Activated B cell treated with CpG ODN at 0.5 μM for 24 hours (primary cell): ENCODE measurements at regions not wholly inside any gene's neighbourhood (a gene's known extent, or its start where the extent isn't known, plus 50 kb on each side); places are given as distances from the start of the nearest gene placed in this dataset.

Source experiments
- ATAC-seq: fragments of 200-7000 bp; cut with Tn5 transposase; one replicate; pipeline ENCODE4 v1.10.0; 2021; ENCODE audit warnings: low read depth, mild to moderate bottlenecking, moderate library complexity
- CTCF ChIA-PET: fragments of 350-600 bp; sonication (Branson Sonifier 250); formaldehyde crosslinking; loops from one replicate; lab custom pipeline; 2021; ENCODE audit warnings: antibody characterized with exemption; lab: Charles Lee
- POLR2A ChIA-PET: fragments of 350-600 bp; sonication (Branson Sonifier 250); formaldehyde crosslinking; loops from one replicate; lab custom pipeline; 2021; ENCODE audit warnings: antibody characterized with exemption; lab: Charles Lee
- DNase-seq: peaks from one replicate; pipeline ENCODE4 v3.0.0; 2022
- H3K27ac Mint-ChIP-seq: one replicate; pipeline ENCODE4 v1.8.0; 2020; ENCODE audit warnings: mixed read lengths
- H3K27me3 Mint-ChIP-seq: one replicate; pipeline ENCODE4 v1.8.0; 2021; ENCODE audit warnings: mixed read lengths
- H3K36me3 Mint-ChIP-seq: one replicate; pipeline ENCODE4 v1.8.0; 2021; ENCODE audit warnings: low read depth, mixed read lengths
- H3K4me1 Mint-ChIP-seq: one replicate; pipeline ENCODE4 v1.8.0; 2021; ENCODE audit warnings: mixed read lengths
- H3K4me3 Mint-ChIP-seq: one replicate; pipeline ENCODE4 v1.8.0; 2020; ENCODE audit warnings: mild to moderate bottlenecking, mixed read lengths
- H3K9me3 Mint-ChIP-seq: one replicate; pipeline ENCODE4 v1.8.0; 2020; ENCODE audit warnings: mixed read lengths
- intact Hi-C: fragments of 100-400 bp; cut with micrococcal nuclease; formaldehyde crosslinking; loops from one replicate; pipeline ENCODE4 v1.15.1; 2024
- TF ChIP-seq, protein P1 (sequence below): fragments of 200-600 bp; IDR thresholded peaks from one replicate; pipeline ENCODE4 v1.8.0; 2022; ENCODE audit warnings: antibody characterized with exemption, mild to moderate bottlenecking

DNA sequence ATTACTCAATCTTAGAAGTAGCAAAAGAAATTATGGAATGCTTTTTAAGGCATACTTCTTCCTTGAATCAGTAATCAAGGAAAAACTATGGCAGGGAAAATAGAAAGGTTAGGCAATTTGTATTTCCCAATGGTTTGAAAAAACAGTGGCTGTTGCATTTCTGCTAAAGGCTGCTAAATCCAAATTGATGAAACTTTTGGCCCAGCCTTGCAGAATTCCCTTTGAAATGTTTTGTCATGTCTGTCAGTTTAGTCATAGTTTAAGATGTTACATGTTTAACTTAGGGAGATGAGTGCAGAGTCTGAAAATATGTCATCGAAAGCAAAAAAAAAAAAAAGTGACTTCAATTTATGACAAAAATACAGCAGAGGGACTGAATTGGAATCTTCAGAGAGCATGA lies 878.9 kb upstream of the WWC1 start:
- CTCF ChIA-PET: no interaction called here
- H3K9me3 Mint-ChIP-seq: no peaks in the 10 kb centered on the region
- ATAC-seq: no peak

DNA sequence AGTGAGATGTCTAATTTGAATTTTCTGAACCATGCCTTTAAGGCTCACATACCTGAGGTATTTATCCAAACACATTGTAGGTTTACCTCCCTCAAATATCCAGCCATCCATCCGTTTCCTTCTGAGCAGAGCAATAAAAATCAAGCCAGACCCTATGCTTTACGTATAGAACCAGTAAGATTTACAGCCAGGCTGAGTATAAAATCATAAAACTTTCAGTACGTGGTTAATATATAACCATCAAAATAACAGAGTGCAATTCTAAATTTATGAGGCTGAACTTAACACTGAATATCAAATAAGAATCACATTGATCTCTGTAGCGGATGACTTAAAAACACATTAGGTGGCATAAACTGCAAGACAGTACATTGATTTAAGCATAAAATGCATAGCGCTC lies 877.9 kb upstream of the WWC1 start:
- TF ChIP-seq, protein P1, sequence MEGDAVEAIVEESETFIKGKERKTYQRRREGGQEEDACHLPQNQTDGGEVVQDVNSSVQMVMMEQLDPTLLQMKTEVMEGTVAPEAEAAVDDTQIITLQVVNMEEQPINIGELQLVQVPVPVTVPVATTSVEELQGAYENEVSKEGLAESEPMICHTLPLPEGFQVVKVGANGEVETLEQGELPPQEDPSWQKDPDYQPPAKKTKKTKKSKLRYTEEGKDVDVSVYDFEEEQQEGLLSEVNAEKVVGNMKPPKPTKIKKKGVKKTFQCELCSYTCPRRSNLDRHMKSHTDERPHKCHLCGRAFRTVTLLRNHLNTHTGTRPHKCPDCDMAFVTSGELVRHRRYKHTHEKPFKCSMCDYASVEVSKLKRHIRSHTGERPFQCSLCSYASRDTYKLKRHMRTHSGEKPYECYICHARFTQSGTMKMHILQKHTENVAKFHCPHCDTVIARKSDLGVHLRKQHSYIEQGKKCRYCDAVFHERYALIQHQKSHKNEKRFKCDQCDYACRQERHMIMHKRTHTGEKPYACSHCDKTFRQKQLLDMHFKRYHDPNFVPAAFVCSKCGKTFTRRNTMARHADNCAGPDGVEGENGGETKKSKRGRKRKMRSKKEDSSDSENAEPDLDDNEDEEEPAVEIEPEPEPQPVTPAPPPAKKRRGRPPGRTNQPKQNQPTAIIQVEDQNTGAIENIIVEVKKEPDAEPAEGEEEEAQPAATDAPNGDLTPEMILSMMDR: no peak
- CTCF ChIA-PET: no interaction called here
- DNase-seq (no peak), ATAC-seq (no peak)
- H3K4me3 Mint-ChIP-seq: no peak overlapping the region
- intact Hi-C loops: no loop called here
- no peaks in the 10 kb centered on the region for H3K36me3 Mint-ChIP-seq
- POLR2A ChIA-PET: no interaction called here
- H3K27me3 Mint-ChIP-seq: no peaks in the 10 kb centered on the region
- no peak overlapping the region for H3K27ac Mint-ChIP-seq
- H3K4me1 Mint-ChIP-seq: no peaks in the 10 kb centered on the region
- H3K9me3 Mint-ChIP-seq: no peaks in the 10 kb centered on the region

More for the DNA sequence above, 878.9 kb upstream of the WWC1 start:
- TF ChIP-seq, protein P1: no peak
- H3K36me3 Mint-ChIP-seq: no peaks in the 10 kb centered on the region
- no peak for DNase-seq
- no peak overlapping the region for H3K27ac Mint-ChIP-seq
- H3K4me1 Mint-ChIP-seq: no peaks in the 10 kb centered on the region
- no peak overlapping the region for H3K4me3 Mint-ChIP-seq
- POLR2A ChIA-PET: no interaction called here
- no peaks in the 10 kb centered on the region for H3K27me3 Mint-ChIP-seq
- intact Hi-C loops: no loop called here

DNA sequence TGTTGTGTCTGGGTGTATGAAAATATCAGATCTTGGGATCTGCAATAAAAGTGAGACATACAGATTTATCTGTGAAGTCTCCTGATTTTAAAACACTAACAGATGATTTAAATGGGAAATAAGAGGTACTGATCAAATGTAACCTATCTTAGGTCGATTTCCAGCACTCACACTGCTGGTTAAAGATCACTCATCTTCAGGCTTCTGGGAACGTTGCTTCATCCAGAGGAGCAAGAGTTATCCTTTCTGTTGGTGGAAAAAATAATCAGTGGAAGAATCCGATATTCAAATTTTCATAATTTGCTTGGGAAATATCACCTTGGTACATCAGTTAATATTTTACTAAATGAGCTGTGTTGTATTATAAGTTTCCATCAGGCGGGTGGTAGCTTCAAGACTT lies 876.8 kb upstream of the WWC1 start:
- no peaks in the 10 kb centered on the region for H3K4me1 Mint-ChIP-seq
- TF ChIP-seq, protein P1: no peak
- ATAC-seq (no peak), DNase-seq (no peak)
- no peaks in the 10 kb centered on the region for H3K27me3 Mint-ChIP-seq
- intact Hi-C loops: no loop called here
- no peak overlapping the region for H3K27ac Mint-ChIP-seq
- POLR2A ChIA-PET: no interaction called here
- CTCF ChIA-PET: no interaction called here
- no peaks in the 10 kb centered on the region for H3K36me3 Mint-ChIP-seq
- H3K9me3 Mint-ChIP-seq: no peaks in the 10 kb centered on the region
- H3K4me3 Mint-ChIP-seq: no peak overlapping the region

DNA sequence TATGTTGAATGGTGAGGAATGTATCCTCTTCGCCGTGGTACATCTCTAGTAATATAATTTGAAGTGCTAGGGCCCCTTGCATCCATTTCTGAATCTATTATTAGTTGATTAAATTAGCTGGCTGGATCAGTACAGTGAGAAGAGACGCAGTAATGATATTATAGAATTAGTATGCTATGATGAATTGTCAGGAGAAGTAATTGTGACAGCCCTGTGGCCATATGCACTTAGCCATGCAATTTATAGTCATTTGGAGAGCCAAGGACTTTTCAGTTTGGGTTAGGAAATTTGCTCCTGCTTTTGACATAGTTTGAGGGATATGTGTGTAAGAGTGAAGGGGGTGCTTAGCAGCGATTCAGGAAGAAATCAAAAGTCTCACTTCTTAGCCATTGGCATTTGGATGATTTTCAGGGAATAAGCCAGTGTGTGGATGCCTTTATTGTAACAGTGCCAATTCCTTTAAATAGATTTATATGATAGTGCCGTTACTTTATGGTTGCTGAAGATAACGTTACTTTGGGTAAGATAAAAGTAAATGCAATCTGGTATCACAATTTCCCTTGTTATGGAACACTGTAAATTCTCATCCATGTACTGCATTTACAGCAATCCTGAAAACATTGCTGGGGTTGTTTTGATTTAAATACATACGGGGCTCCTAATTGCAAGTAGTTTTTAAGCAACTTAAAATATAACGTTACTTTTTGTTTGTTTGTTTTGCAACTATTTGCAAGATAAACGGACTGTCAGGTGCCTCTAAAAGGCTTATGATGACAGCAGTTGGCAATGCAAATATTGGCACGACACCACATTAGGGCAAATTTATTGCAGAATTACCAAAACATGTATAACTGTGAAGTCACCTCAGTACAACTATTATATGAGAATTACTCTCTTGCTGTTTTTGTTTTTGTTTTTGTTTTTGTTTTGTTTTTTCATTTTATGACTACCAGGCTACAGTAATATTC lies 875.4 kb upstream of the WWC1 start:
- H3K9me3 Mint-ChIP-seq: no peaks in the 10 kb centered on the region
- H3K4me3 Mint-ChIP-seq: no peak overlapping the region
- ChIA-PET POLR2A (no interaction called here), CTCF (no interaction called here)
- H3K36me3 Mint-ChIP-seq: no peaks in the 10 kb centered on the region
- no peak for DNase-seq
- ATAC-seq: no peak
- no peak overlapping the region for H3K27ac Mint-ChIP-seq
- TF ChIP-seq, protein P1: no peak
- no peaks in the 10 kb centered on the region for H3K27me3 Mint-ChIP-seq
- no peaks in the 10 kb centered on the region for H3K4me1 Mint-ChIP-seq
- intact Hi-C loops: no loop called here

DNA sequence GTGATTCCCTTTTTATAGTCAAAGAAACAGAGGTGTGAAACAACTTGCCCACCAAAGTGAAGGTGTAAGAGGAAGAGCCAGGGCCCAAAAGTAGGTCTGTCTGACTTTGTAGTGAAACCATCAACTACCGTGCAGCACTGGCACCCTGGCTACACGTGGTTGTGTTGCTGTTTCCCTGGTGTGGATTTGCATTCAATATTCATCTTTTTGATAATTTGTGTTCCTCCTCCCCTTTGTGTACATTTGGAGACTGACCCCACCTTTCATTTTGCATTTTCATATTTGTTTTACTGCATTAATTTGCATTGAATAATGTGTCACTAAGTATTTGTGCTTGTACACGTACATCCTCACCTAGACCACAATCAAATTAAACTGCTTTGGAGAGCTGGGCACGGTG lies 873.8 kb upstream of the WWC1 start:
- Mint-ChIP-seq H3K36me3 (no peaks in the 10 kb centered on the region), H3K4me3 (no peak overlapping the region), H3K27me3 (no peaks in the 10 kb centered on the region), H3K4me1 (no peaks in the 10 kb centered on the region), H3K27ac (no peak overlapping the region), H3K9me3 (no peaks in the 10 kb centered on the region)
- no peak for DNase-seq
- ChIA-PET POLR2A (no interaction called here), CTCF (no interaction called here)
- TF ChIP-seq, protein P1: no peak
- intact Hi-C loops: no loop called here
- no peak for ATAC-seq
